Vagina (tissue), 2 donors: ENCODE measurements at regions not wholly inside any gene's neighbourhood (a gene's known extent, or its start where the extent isn't known, plus 50 kb on each side); places are given as distances from the start of the nearest gene placed in this dataset.

Source experiments
- DNase-seq, 2 donors: peaks; one replicate each; pipeline ENCODE4 v3.0.0-alpha.2; 2017; ENCODE audit errors: extremely low spot score in 2 of 2
- H3K27ac ChIP-seq: fragments of 200-600 bp; sonication (generic); one replicate; pipeline ENCODE4 v1.5.1; 2019
- H3K27me3 ChIP-seq: fragments of 200-600 bp; sonication (generic); one replicate; pipeline ENCODE4 v1.5.1; 2019
- H3K36me3 ChIP-seq, 2 donors: fragments of 200-600 bp; sonication (generic); one replicate each; pipeline ENCODE4 v1.5.1; 2017 to 2019
- H3K4me1 ChIP-seq: fragments of 200-600 bp; sonication (generic); one replicate; pipeline ENCODE4 v1.5.1; 2019
- H3K4me3 ChIP-seq, 2 donors: fragments of 200-600 bp; sonication (generic); 1 replicate in 1 of 2; 2 replicates in 1 of 2; pipeline ENCODE4 v1.5.1; 2016 to 2019
- H3K9me3 ChIP-seq: fragments of 200-600 bp; sonication (generic); one replicate; pipeline ENCODE4 v1.5.1; 2019
- CTCF ChIP-seq, 3 experiments: fragments of 450-650 bp in 2 of 3; fragments of 200-600 bp in 1 of 3; sonication (generic) in 1 of 3; IDR thresholded peaks; one replicate each; pipeline ENCODE4 v1.5.1; 2017 to 2019; ENCODE audit warnings: antibody characterized with exemption in 3 of 3, mild to moderate bottlenecking in 2 of 3, moderate library complexity in 2 of 3
- POLR2A ChIP-seq, 2 donors: fragments of 450-650 bp; IDR thresholded peaks; one replicate each; pipeline ENCODE4 v1.6.1; 2017; ENCODE audit warnings: antibody characterized with exemption in 2 of 2, mild to moderate bottlenecking in 2 of 2, moderate library complexity in 2 of 2
- POLR2AphosphoS5 ChIP-seq, 2 donors: sonication (generic); formaldehyde crosslinking; IDR thresholded peaks; one replicate each; pipeline ENCODE4 v1.9.0; 2017; ENCODE audit warnings: antibody characterized with exemption in 2 of 2, mild to moderate bottlenecking in 2 of 2, low read depth in 1 of 2; ENCODE audit not compliant: insufficient read depth in 1 of 2
- intact Hi-C: fragments of 100-400 bp; cut with DNase I; formaldehyde crosslinking; loops from one replicate; pipeline ENCODE4 v1.15.1; 2023

DNA sequence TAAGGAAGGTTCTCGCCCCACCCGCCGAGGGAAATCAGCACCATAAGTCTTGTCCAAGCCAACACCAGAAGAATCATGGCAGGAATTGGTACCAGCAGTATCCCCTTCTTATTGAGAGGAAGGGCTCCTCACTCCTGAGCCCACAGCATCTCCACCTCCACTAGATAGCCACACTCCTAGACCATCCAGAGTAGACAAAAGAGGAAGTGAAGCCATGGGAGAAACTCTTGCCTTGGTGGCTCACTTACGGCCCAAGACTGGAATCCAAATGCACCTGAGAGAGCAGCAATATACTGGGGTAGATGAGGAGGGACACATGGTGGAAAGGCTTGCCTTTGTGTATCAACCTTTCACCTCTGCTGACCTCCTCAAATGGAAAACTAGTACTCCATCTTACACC lies 255.3 kb upstream of the PRKX start:
- no peak overlapping the region for H3K27ac ChIP-seq
- H3K4me1 ChIP-seq: no peaks in the 10 kb centered on the region
- DNase-seq: no peak
- H3K4me3 ChIP-seq: no peak overlapping the region
- no peaks in the 10 kb centered on the region for H3K36me3 ChIP-seq
- intact Hi-C loops: no loop called here
- TF ChIP-seq POLR2A (IDR thresholded peaks at IDR 0.05) (no peak), CTCF (IDR thresholded peaks at IDR 0.05) (no peak), POLR2AphosphoS5 (IDR thresholded peaks at IDR 0.05; ENCODE audit: insufficient read depth in 1 of 2, low read depth in 1 of 2) (no peak)
- no peaks in the 10 kb centered on the region for H3K27me3 ChIP-seq
- no peaks in the 10 kb centered on the region for H3K9me3 ChIP-seq

DNA sequence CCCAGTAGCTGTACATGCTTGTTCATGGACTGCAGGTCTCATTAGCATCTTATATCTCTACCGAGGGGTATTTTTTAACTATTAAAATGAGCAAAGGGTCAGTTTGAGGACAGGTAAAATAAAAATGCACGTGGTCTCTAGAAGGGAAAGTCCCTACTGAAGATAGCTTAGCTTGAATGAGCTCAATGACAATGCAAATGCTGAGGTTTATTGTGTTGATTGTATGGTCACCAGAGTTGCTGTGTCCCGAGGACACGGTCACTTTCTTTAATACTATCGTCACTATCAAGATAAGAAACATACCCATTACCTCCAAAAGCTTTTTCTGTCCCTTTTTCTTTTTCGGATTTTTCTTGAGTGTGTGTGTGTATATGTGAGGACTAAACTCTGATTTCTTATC lies 250.5 kb upstream of the PRKX start:
- intact Hi-C loops: no loop called here
- Histone ChIP-seq H3K27ac (no peak overlapping the region), H3K36me3 (no peaks in the 10 kb centered on the region), H3K4me3 (no peak overlapping the region), H3K27me3 (no peaks in the 10 kb centered on the region), H3K4me1 (no peaks in the 10 kb centered on the region), H3K9me3 (no peaks in the 10 kb centered on the region)
- no peak for DNase-seq
- TF ChIP-seq POLR2A (IDR thresholded peaks at IDR 0.05) (no peak), CTCF (IDR thresholded peaks at IDR 0.05) (no peak), POLR2AphosphoS5 (IDR thresholded peaks at IDR 0.05; ENCODE audit: insufficient read depth in 1 of 2, low read depth in 1 of 2) (no peak)

- DNase-seq: no peak
- intact Hi-C loops: no loop called here
- H3K27ac ChIP-seq: no peak overlapping the region
Observed at GRCh38 chrX:3962511-3963311, 249.3 kb upstream of the PRKX start.

DNA sequence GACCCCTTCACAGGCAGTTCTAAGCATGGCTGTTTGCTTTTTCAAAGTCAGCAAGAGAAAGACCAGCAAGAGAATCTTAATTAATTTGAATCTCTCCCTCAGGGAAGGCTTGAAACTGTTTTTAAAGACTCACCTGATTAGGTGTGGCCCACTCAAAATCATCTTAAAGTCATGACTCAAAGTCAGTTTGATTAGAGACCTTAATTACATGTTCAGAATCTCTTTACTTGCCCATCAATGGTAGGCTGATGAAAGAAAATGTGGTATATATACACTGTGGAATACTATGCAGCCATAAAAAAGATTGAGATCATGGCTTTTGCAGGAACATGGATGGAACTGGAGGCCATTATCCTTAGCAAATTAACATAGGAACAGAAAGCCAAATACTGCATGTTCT lies 247.5 kb upstream of the PRKX start:
- intact Hi-C loops: no loop called here
- no peaks in the 10 kb centered on the region for H3K27me3 ChIP-seq
- H3K27ac ChIP-seq: no peak overlapping the region
- TF ChIP-seq POLR2A (IDR thresholded peaks at IDR 0.05) (no peak), CTCF (IDR thresholded peaks at IDR 0.05) (no peak), POLR2AphosphoS5 (IDR thresholded peaks at IDR 0.05; ENCODE audit: insufficient read depth in 1 of 2, low read depth in 1 of 2) (no peak)
- no peaks in the 10 kb centered on the region for H3K36me3 ChIP-seq
- H3K4me3 ChIP-seq: no peak overlapping the region
- no peak for DNase-seq
- H3K9me3 ChIP-seq: no peaks in the 10 kb centered on the region
- H3K4me1 ChIP-seq: no peaks in the 10 kb centered on the region

More at GRCh38 chrX:3962511-3963311, 249.3 kb upstream of the PRKX start:
- no peaks in the 10 kb centered on the region for H3K27me3 ChIP-seq
- H3K9me3 ChIP-seq: no peaks in the 10 kb centered on the region
- TF ChIP-seq POLR2A (IDR thresholded peaks at IDR 0.05) (no peak), CTCF (IDR thresholded peaks at IDR 0.05) (peak in 1 of 3 experiments; percentile 32), POLR2AphosphoS5 (IDR thresholded peaks at IDR 0.05; ENCODE audit: insufficient read depth in 1 of 2, low read depth in 1 of 2) (no peak)
- H3K4me1 ChIP-seq: no peaks in the 10 kb centered on the region
- no peaks in the 10 kb centered on the region for H3K36me3 ChIP-seq
- no peak overlapping the region for H3K4me3 ChIP-seq

DNA sequence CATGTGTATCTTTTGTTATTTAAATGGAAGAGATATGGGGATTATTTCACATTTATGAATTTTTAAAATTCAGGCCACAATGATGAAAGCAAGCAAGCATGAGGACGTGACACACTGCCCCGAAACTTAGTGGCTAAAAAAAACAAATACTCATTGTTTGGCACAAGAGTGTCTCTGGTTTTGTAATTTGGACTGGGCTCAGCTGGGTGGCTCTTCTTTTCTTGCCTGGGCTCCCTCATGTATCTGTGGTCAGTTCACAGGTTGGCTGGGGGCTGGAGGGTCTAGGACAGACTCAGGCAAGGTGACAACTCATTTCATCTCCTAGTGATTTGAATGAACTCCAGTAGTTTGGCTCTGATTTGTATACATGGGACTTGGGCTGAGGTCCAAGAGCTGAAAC lies 238.4 kb upstream of the PRKX start:
- TF ChIP-seq POLR2A (IDR thresholded peaks at IDR 0.05): no peak
- no peak for TF ChIP-seq POLR2AphosphoS5 (IDR thresholded peaks at IDR 0.05; ENCODE audit: insufficient read depth in 1 of 2, low read depth in 1 of 2)
- TF ChIP-seq CTCF (IDR thresholded peaks at IDR 0.05): no peak

More for the DNA sequence above, 238.4 kb upstream of the PRKX start:
- no peak overlapping the region for H3K4me3 ChIP-seq
- H3K27ac ChIP-seq: no peak overlapping the region
- no peaks in the 10 kb centered on the region for H3K9me3 ChIP-seq
- intact Hi-C loops: no loop called here
- H3K27me3 ChIP-seq: no peaks in the 10 kb centered on the region
- no peaks in the 10 kb centered on the region for H3K4me1 ChIP-seq
- no peaks in the 10 kb centered on the region for H3K36me3 ChIP-seq
- no peak for DNase-seq
